LNCaP clone FGC (cell line): ENCODE measurements at regions not wholly inside any gene's neighbourhood (a gene's known extent, or its start where the extent isn't known, plus 50 kb on each side); places are given as distances from the start of the nearest gene placed in this dataset.

ENCODE experiments used
- DNase-seq: peaks from one replicate; pipeline ENCODE4 v3.0.0-alpha.2; 2011; ENCODE audit warnings: low read depth
- H3K4me3 ChIP-seq: 2 replicates; pipeline ENCODE4 v1.5.1; 2011; ENCODE audit warnings: mild to moderate bottlenecking, low read depth, low read length, control low read depth
- CTCF ChIP-seq: IDR thresholded peaks from 2 replicates; pipeline ENCODE4 v1.5.1; 2012; ENCODE audit warnings: mild to moderate bottlenecking; ENCODE audit not compliant: control insufficient read depth, insufficient read depth; ENCODE audit errors: extremely low read depth

DNA sequence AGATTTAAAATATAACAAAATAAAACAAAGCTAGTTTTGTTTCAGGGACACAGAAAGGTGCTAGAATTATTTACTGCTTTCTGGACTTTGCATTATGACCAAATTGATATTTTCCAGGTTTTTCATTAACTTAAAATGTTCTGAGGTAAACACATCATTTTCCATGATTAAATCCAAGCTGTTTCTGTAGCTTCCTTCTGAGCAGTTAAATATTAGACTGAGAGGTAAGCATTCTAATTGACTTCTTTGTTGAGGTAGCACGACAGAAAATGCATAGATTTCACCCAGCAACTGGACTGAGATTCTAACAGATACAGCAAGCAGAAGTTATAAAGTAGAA lies 98.3 kb downstream of the BMP4 start:
- TF ChIP-seq CTCF: no peak
- no peak overlapping the region for H3K4me3 ChIP-seq
- DNase-seq: no peak

DNA sequence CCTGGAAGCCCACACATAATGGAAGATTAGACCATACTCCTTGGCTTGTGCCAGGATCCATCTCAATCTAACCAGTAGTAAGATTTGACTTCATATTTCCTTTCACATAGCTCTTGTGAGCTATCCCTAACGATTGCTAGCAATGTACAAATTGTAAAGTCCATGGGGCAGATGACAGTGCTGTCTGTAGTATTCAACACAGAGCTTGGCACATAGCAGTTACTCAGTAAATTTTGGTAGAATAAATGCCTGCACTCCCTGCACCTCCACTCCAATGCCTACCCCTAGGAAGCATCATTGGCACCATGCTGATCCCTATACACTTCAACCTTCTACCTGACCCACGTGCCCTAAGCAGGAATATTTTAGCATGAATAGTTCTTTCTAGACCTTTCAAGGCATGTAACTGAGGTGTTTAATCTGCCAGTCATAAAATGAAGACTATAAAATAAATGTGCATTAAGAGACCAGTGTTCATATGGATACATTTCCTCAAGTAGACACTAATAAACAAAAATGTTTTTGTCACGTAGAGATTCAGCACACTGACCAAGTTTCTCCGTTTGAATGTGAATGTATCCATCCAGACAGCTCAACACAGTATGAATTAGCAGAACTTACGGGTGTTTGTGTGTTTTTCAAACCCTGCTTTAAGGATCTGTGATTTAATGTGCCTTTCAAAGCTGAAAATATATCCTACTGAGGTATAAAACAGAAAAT lies 98.8 kb downstream of the BMP4 start:
- TF ChIP-seq CTCF: no peak

GRCh38 chr14:53855574-53855973 lies 101.1 kb downstream of the BMP4 start:
- TF ChIP-seq CTCF: no peak
- no peak overlapping the region for H3K4me3 ChIP-seq
- no peak for DNase-seq

More for the DNA sequence above, 98.8 kb downstream of the BMP4 start:
- DNase-seq: no peak
- H3K4me3 ChIP-seq: no peak overlapping the region

GRCh38 chr14:53855127-53855526 lies 101.5 kb downstream of the BMP4 start:
- no peak overlapping the region for H3K4me3 ChIP-seq
- no peak for TF ChIP-seq CTCF
- DNase-seq: no peak

GRCh38 chr14:53851394-53852090 lies 105.1 kb downstream of the BMP4 start:
- no peak for TF ChIP-seq CTCF
- H3K4me3 ChIP-seq: no peak overlapping the region
- DNase-seq: no peak

GRCh38 chr14:53850714-53851296 lies 105.8 kb downstream of the BMP4 start:
- no peak for TF ChIP-seq CTCF
- H3K4me3 ChIP-seq: no peak overlapping the region
- no peak for DNase-seq
